ENCODE measurements at regions not wholly inside any gene's neighbourhood (a gene's known extent, or its start where the extent isn't known, plus 50 kb on each side); places are given as distances from the start of the nearest gene placed in this dataset.

GRCh38 chr9:82438581-82438980 is 450.0 kb downstream of the SPATA31D1 start:
- TF ChIP-seq CTCF (conservative IDR thresholded peaks at IDR 0.05; ENCODE audit: low read depth, low read length), result no peak
- TF ChIP-seq EZH2 (IDR thresholded peaks at IDR 0.05; ENCODE audit: borderline replicate concordance, low read depth, low read length, poor library complexity, severe bottlenecking), result no peak

Measured in A673 (cell line).